ENCODE measurements at regions not wholly inside any gene's neighbourhood (a gene's known extent, or its start where the extent isn't known, plus 50 kb on each side); places are given as distances from the start of the nearest gene placed in this dataset.

DNA sequence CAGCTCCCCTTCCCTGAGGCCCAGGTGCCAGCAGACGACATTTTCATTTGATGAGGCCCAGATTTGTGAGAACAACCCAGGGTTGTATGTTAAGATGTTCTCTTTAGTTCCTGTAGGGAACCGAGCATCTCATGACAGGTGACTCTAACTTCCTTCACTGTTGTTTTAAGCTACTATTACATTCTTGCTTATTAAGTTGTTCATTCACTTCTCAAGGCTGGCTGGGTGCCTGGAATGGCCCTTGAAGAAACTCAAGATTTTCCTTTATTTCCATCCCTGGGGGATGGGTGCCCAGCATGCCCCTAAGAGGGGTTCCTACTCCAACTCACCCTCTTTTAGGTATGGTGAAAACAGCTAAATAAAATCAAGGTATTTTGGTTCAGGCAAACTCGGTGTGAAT, 111.5 kb upstream of the SYNDIG1 start:
- no peak overlapping the region for H3K4me3 Mint-ChIP-seq (ENCODE audit: low read depth)

DNA sequence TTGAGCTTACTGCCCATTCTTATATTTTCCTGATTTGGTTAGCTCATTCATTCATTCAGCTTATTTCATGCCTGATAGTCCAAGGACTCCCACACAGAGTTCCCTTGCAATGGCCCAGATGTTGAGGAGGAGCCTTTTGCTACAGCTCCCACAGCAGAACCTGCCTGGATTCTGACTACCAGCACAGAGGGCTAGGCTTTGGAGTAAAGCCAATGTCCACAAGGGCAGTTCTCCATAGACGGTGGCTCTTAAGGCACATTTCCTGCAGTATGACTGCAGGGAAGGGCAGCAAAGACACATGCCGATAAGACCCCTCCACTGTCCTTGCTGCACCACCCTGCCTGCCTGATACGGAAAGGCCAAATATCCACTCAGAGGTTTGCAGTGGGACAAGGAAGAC, 112.3 kb upstream of the SYNDIG1 start:
- Mint-ChIP-seq H3K4me3 (ENCODE audit: low read depth) (no peak overlapping the region), H3K27me3 (peaks cover 6% of the 10 kb centered on the region), H3K4me1 (ENCODE audit: low read depth) (no peaks in the 10 kb centered on the region), H3K27ac (no peak overlapping the region), H3K36me3 (ENCODE audit: insufficient read depth) (peaks cover 2% of the 10 kb centered on the region), H3K9me3 (ENCODE audit: low read depth) (peaks cover 4% of the 10 kb centered on the region)
- no peak for DNase-seq (ENCODE audit: low spot score, unreplicated experiment)
- TF ChIP-seq, protein P1, sequence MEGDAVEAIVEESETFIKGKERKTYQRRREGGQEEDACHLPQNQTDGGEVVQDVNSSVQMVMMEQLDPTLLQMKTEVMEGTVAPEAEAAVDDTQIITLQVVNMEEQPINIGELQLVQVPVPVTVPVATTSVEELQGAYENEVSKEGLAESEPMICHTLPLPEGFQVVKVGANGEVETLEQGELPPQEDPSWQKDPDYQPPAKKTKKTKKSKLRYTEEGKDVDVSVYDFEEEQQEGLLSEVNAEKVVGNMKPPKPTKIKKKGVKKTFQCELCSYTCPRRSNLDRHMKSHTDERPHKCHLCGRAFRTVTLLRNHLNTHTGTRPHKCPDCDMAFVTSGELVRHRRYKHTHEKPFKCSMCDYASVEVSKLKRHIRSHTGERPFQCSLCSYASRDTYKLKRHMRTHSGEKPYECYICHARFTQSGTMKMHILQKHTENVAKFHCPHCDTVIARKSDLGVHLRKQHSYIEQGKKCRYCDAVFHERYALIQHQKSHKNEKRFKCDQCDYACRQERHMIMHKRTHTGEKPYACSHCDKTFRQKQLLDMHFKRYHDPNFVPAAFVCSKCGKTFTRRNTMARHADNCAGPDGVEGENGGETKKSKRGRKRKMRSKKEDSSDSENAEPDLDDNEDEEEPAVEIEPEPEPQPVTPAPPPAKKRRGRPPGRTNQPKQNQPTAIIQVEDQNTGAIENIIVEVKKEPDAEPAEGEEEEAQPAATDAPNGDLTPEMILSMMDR (IDR thresholded peaks at IDR 0.05; ENCODE audit: unreplicated experiment) = no peak

More for the DNA sequence above, 111.5 kb upstream of the SYNDIG1 start:
- TF ChIP-seq, protein P1 (IDR thresholded peaks at IDR 0.05; ENCODE audit: unreplicated experiment) = no peak
- Mint-ChIP-seq H3K9me3 (ENCODE audit: low read depth) (peaks cover 5% of the 10 kb centered on the region), H3K27ac (no peak overlapping the region), H3K27me3 (peaks cover 6% of the 10 kb centered on the region), H3K36me3 (ENCODE audit: insufficient read depth) (peaks cover 2% of the 10 kb centered on the region), H3K4me1 (ENCODE audit: low read depth) (no peaks in the 10 kb centered on the region)
- no peak for DNase-seq (ENCODE audit: low spot score, unreplicated experiment)

DNA sequence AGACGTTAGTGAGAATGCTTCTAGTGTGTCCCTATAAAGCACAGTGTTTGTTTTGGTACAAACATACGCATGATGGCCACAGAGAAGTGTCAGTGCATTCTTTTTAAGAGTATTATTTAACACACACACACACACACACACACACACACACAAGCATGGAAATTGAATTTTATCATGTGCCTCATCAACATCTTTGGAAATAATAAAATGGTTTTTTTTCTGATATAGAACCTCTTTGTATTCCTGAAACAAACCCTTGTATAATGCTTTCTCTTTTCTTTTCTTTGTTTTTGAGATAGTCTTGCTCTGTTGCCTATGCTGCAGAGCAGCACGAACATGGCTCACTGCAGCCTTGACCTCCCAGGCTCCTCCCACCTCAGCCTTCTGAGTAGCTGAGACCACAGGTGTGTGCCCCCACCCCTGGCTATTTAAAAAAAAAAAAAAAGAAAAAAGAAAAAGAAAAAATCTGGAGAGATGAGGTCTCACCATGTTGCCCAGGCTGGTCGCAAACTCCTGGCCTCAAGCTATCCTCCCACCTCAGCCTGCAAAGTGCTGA, 116.2 kb upstream of the SYNDIG1 start:
- Mint-ChIP-seq H3K27ac (no peak overlapping the region), H3K4me1 (ENCODE audit: low read depth) (no peaks in the 10 kb centered on the region), H3K36me3 (ENCODE audit: insufficient read depth) (no peaks in the 10 kb centered on the region), H3K27me3 (no peaks in the 10 kb centered on the region), H3K9me3 (ENCODE audit: low read depth) (no peaks in the 10 kb centered on the region), H3K4me3 (ENCODE audit: low read depth) (no peak overlapping the region)
- no peak for DNase-seq (ENCODE audit: low spot score, unreplicated experiment)
- TF ChIP-seq, protein P1 (IDR thresholded peaks at IDR 0.05; ENCODE audit: unreplicated experiment) = no peak

DNA sequence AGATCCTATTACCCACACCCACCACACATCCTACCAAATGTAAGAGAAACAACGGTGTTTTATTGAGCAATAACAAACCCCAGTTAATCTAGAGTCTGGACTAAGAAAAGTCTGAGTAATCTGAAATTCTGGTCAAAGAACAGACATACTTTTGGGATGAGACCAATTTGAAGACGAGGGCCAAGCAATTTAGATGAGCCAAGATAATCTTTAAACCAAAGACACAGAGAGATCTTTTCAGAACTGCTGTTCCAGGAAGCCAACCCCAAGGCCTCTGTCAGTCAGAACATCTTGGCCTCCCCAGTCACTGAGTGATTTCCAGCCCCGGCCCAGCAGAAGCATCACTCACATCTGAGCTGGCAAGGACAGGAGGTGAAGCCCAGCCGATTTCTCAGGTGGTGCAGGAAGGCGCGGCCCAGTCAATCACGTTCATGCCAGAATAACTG, 118.5 kb upstream of the SYNDIG1 start:
- TF ChIP-seq, protein P1 (IDR thresholded peaks at IDR 0.05; ENCODE audit: unreplicated experiment) = no peak
- H3K36me3 Mint-ChIP-seq (ENCODE audit: insufficient read depth) = no peaks in the 10 kb centered on the region
- H3K27me3 Mint-ChIP-seq = no peaks in the 10 kb centered on the region
- no peak overlapping the region for H3K27ac Mint-ChIP-seq
- DNase-seq (ENCODE audit: low spot score, unreplicated experiment) = no peak
- H3K4me3 Mint-ChIP-seq (ENCODE audit: low read depth) = no peak overlapping the region
- no peaks in the 10 kb centered on the region for H3K9me3 Mint-ChIP-seq (ENCODE audit: low read depth)
- no peaks in the 10 kb centered on the region for H3K4me1 Mint-ChIP-seq (ENCODE audit: low read depth)

DNA sequence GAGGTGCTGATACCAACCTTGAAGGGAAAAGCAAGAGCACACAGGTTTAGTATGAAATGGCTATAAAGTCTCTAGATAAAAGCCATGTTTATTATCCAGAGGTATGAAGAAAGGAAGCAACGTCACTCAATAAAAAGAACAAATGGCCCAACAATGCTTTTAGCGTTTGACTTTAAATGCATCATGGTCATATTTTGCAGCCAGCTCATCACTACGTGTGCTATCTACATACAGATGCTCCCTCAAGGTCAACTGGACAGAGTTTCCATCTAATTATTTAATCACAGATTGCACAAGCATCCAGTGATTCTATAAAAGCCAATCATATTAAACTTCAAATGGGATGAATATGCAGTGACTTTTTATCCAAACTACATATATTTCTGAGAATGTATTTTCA, 127.6 kb upstream of the SYNDIG1 start:
- Mint-ChIP-seq H3K27me3 (no peaks in the 10 kb centered on the region), H3K4me1 (ENCODE audit: low read depth) (peaks cover 9% of the 10 kb centered on the region), H3K9me3 (ENCODE audit: low read depth) (no peaks in the 10 kb centered on the region), H3K27ac (no peak overlapping the region), H3K36me3 (ENCODE audit: insufficient read depth) (no peaks in the 10 kb centered on the region), H3K4me3 (ENCODE audit: low read depth) (no peak overlapping the region)
- TF ChIP-seq, protein P1 (IDR thresholded peaks at IDR 0.05; ENCODE audit: unreplicated experiment) = no peak
- DNase-seq (ENCODE audit: low spot score, unreplicated experiment) = no peak

All from progenitor cell of endocrine pancreas (in vitro differentiated cells).